Stimulated activated CD4-positive, alpha-beta T cell treated with anti-CD3 and anti-CD28 coated beads, Interleukin-12 subunit alpha, Interleukin-12 subunit beta, amount 100 ng/mL, for 4 hours (primary cell): ENCODE measurements at regions not wholly inside any gene's neighbourhood (a gene's known extent, or its start where the extent isn't known, plus 50 kb on each side); places are given as distances from the start of the nearest gene placed in this dataset.
"Not testable (repeated sequence)": the region's sequence is repeated elsewhere in the genome, so short reads cannot be mapped to it uniquely, and the experiment has no call there.

Experiments
- DNase-seq: peaks from one replicate; pipeline ENCODE4 v3.0.0-alpha.2; 2020

GRCh38 chr5:138702166-138703077 is 50.8 kb upstream of the CTNNA1 start:
- DNase-seq, result no peak

- no peak for DNase-seq
These were observed 51.5 kb upstream of the CTNNA1 start for GRCh38 chr5:138701678-138702077.

DNA sequence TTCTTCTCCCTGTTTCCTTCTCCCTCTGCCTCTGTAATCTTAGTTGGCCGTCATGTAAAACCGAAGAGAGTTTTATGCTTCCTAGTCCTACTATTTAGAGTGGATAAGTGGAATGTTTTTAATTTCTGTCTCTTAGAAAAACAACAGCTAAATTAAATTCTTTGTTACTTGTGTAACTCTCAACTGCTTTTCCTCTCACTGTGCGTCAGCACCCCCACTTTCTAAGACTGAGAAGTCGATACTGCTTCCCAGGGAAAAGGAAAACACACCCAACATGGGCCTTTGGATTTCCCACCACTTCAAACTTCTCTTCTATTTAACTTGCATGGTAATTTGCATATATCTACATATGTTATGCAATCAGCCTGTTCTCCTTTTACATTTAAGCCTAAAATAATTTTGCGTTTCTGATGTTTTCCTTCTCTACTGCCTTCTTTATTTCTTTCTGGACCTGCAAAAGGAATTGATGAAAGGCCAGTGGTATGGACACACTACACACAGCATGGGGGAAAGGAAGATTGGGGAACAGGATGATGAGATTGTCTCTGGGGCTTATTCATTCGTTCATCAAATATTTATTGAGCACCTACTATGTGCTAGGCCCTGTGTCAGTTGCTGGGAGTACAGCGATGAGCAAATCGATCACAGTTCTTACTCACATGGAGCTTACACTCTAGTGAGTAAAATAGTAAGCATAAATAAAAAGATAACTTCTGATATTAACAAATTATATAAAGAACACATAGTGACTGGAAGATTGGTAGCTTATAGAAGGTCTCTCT is 52.5 kb upstream of the CTNNA1 start:
- no peak for DNase-seq

DNA sequence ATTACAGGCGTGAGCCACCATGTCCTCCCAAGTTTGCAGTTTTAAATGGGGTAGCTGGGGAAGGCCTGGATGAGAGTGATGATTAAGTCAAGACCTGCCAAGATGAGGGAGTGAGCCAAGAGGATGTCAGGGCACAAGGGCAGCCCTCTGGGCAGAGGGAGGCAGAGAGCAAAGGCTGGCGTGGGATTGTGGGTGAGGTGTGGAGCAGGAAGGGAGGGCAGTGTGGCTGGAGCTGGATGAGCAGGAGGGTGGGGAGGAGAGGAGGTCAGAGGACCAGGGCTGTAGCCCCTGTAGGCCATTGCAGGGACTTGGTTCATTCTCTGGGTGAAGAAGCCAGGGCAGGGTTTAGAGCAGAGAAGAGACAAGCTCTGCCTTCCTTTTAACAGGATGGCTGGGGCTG is 53.7 kb upstream of the CTNNA1 start:
- DNase-seq, result no peak

DNA sequence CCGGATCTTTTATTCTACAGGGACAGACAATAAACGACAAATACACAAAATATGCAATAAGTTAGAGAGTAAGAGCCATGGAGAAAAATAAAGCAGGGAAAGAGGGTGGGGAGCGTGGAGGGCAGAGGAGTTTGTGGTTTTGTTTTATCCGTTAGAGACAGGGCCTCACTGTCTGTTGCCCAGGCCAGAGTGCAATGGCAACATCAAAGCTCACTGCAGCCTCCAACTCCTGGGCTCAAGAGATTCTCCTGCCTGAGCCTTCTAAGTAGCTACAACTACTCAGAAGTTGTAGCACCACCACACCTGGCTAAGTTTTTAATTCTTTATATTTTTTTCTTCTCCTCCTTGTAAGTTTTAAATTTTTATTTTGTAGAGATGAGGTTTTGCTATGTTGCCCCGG is 54.5 kb upstream of the CTNNA1 start:
- no peak for DNase-seq

GRCh38 chr5:138697720-138698360 is 55.4 kb upstream of the CTNNA1 start:
- DNase-seq, result no peak

DNA sequence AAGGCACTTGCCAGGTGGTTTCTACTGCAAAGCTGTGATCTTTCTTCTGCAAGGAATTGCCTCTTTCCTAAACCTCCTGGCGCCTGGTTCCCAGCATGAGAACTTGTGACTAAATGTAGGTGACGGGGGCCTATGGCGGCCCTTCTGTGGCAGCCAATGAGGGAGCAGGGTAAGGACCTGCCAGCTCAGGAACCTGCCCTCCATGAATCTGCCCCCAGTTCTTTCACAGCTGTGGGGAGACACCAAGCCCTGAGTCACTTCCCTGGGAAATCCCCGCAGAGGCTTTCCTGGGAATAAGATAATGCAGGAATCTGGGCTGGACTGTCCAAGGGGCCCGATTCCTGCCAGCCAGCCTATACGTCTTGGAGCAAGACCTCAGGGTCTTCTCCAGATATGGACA is 56.7 kb upstream of the CTNNA1 start:
- DNase-seq, result no peak

DNA sequence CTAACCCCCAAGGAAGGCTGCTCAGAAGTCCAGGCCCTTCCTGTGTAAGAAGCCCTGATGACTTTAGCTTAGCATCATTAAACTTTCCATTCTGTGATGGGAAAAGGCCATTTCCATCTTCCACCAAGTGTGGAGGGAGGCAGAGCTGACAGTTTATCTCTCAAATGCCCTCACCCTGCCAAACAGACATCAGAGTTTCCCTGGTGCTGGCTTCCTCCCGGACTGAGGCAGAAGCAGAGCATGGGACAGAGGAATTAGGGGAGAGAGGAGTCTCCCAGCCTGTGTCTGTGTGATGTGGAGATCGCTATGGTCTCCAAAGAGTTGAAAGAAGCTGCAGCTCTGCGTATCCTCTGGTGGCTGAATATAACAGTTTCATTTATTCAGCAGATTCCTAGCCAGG is 57.4 kb upstream of the CTNNA1 start:
- no peak for DNase-seq

- DNase-seq, result no peak
These were observed 59.1 kb upstream of the CTNNA1 start for GRCh38 chr5:138694146-138694545.

GRCh38 chr5:138692370-138692769 is 60.9 kb upstream of the CTNNA1 start:
- no peak for DNase-seq

DNA sequence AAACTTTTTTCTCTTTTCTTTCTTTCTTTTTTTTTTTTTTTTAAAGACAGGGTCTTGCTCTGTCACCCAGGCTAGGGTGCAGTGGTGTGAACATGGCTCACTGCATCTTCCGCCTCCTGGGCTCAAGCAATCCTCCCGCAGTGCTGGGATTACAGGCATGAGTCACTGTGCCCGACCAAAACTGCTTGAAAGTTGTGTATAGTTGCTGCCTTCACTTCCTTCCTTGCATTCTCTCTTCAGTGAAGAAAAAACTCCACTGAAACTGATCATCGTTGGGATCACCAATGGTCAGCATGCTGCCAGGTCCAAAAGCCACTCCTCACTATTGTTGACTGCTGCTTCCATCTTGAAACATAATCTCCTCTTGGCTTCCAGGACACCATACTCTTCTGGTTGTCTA is 66.6 kb upstream of the CTNNA1 start:
- no peak for DNase-seq

GRCh38 chr5:138685193-138685745 is 68.0 kb upstream of the CTNNA1 start:
- no peak for DNase-seq

DNA sequence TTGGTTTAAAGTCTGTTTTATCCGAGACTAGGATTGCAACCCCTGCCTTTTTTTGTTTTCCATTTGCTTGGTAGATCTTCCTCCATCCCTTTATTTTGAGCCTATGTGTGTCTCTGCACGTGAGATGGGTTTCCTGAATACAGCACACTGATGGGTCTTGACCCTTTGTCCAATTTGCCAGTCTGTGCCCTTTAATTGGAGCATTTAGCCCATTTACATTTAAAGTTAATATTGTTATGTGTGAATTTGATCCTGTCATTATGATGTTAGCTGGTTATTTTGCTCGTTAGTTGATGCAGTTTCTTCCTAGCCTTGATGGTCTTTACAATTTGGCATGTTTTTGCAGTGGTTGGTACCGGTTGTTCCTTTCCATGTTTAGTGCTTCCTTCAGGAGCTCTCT is 70.8 kb upstream of the CTNNA1 start:
- DNase-seq, result not testable (repeated sequence)

DNA sequence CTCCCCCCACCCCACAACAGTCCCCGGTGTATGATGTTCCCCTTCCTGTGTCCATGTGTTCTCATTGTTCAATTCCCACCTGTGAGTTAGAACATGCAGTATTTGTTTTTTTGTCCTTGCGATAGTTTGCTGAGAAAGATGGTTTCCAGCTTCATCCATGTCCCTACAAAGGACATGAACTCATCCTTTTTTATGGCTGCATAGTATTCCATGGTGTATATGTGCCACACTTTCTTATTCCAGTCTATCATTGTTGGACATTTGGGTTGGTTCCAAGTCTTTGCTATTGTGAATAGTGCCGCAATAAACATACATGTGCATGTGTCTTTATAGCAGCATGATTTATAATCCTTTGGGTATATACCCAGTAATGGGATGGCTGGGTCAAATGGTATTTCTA is 74.4 kb upstream of the CTNNA1 start:
- not testable (repeated sequence) for DNase-seq

GRCh38 chr5:138677782-138678181 is 75.4 kb upstream of the CTNNA1 start:
- no peak for DNase-seq

- no peak for DNase-seq
These were observed 76.5 kb upstream of the CTNNA1 start for GRCh38 chr5:138676556-138677193.

- DNase-seq, result no peak
These were observed 77.2 kb upstream of the CTNNA1 start for GRCh38 chr5:138676002-138676401.

- no peak for DNase-seq
These were observed 84.5 kb upstream of the CTNNA1 start for GRCh38 chr5:138668451-138669380.

- DNase-seq, result not testable (repeated sequence)
These were observed 85.4 kb upstream of the CTNNA1 start for GRCh38 chr5:138667782-138668331.

DNA sequence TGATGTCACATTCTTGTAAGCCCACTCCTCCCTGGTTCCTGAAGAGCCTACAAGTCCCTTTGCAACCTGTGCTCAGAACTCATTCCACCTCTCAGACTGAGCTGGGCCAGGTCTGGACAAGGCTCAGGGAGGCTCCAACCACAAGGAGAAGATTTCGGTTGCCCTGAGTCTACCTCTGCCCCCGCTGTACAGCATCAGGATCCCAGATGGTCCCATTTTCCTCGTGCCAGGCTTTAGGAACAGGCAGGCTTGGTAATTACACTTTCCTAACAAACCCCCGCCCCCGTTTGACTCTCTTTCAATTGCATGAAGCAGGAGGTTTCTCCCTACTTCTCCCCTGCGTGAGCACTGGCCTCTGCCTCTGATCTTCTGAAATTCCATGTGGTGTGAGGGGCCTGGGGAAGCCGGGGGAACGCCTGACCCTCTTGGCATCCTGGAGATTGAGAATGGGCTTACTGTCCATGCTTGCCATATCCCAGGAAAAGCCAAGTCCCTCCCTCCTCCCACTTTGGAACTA is 86.9 kb upstream of the CTNNA1 start:
- DNase-seq, result no peak

DNA sequence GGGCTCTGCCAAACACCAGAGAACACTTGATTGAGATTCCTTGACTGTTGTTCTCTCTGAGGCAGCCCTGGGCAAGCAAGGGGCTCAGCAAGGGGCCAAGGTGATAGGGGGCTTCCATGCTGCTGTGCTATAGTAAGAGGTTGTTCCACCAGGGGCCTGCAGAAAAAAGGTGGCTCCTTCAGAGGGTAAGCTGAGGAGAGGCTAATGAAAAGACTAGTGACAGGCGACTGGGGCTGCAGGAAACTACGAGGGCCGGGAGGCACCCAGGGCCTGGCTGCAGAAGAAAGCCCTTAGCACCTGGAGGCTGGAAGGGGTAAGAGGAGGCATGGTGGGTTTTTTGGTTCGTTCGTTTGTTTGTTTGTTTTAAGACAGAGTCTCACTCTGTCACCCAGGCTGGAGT is 88.0 kb upstream of the CTNNA1 start:
- DNase-seq, result no peak
